Neural cell (in vitro differentiated cells): ENCODE measurements at regions not wholly inside any gene's neighbourhood (a gene's known extent, or its start where the extent isn't known, plus 50 kb on each side); places are given as distances from the start of the nearest gene placed in this dataset.

Experiments
- H2AFZ ChIP-seq: fragments of 200-600, 300-800 bp; sonication (generic), shearing (Covaris generic); 2 replicates; pipeline ENCODE4 v1.6.0; 2014; ENCODE audit warnings: low read depth, mild to moderate bottlenecking, antibody characterized with exemption, low read length, moderate library complexity
- H3F3A ChIP-seq: fragments of 200-600 bp; shearing (Covaris generic); 2 replicates; pipeline ENCODE4 v1.6.1; 2016; ENCODE audit warnings: mild to moderate bottlenecking, moderate library complexity, mixed read lengths, antibody characterized with exemption, low read length; ENCODE audit not compliant: insufficient read depth, poor library complexity, severe bottlenecking
- H3K27ac ChIP-seq: fragments of 200-600, 300-800 bp; sonication (generic), shearing (Covaris generic); 2 replicates; pipeline ENCODE4 v1.5.1; 2014; ENCODE audit warnings: mild to moderate bottlenecking, low read length, moderate library complexity
- H3K27me3 ChIP-seq: fragments of 300-800, 200-600 bp; sonication (generic), shearing (Covaris generic); 2 replicates; pipeline ENCODE4 v1.6.0; 2014; ENCODE audit warnings: mild to moderate bottlenecking, low read depth, low read length, moderate library complexity; ENCODE audit not compliant: insufficient read depth
- H3K36me3 ChIP-seq: fragments of 300-800, 200-600 bp; sonication (generic), shearing (Covaris generic); 2 replicates; pipeline ENCODE4 v1.5.1; 2014; ENCODE audit warnings: mild to moderate bottlenecking, antibody characterized with exemption, low read length, moderate library complexity; ENCODE audit not compliant: insufficient read depth
- H3K4me2 ChIP-seq: fragments of 300-800, 200-600 bp; sonication (generic), shearing (Covaris generic); 2 replicates; pipeline ENCODE4 v1.6.0; 2014; ENCODE audit warnings: mild to moderate bottlenecking, low read length
- H3K4me3 ChIP-seq: fragments of 300-800, 200-600 bp; sonication (generic), shearing (Covaris generic); 2 replicates; pipeline ENCODE4 v1.5.1; 2014; ENCODE audit warnings: mild to moderate bottlenecking, low read length, moderate library complexity
- H3K79me2 ChIP-seq: fragments of 200-600 bp; shearing (Covaris generic); replicated peaks from 2 replicates; pipeline ENCODE4 v1.6.0; 2014; ENCODE audit warnings: mild to moderate bottlenecking, low read length, moderate library complexity; ENCODE audit not compliant: insufficient read depth
- H3K9ac ChIP-seq: fragments of 300-800, 200-600 bp; sonication (generic), shearing (Covaris generic); 2 replicates; pipeline ENCODE4 v1.6.1; 2016; ENCODE audit warnings: mild to moderate bottlenecking, low read length, mixed read lengths
- H3K9me2 ChIP-seq: fragments of 200-600 bp; shearing (Covaris generic); 2 replicates; pipeline ENCODE4 v1.6.1; 2016; ENCODE audit warnings: mild to moderate bottlenecking, low read length, mixed read lengths; ENCODE audit not compliant: insufficient read depth
- H3K9me3 ChIP-seq: fragments of 200-600, 300-800 bp; sonication (generic), shearing (Covaris generic); 2 replicates; pipeline ENCODE4 v1.6.1; 2016; ENCODE audit warnings: mild to moderate bottlenecking, mixed run types, low read length, moderate library complexity, mixed read lengths
- H4K20me1 ChIP-seq: fragments of 200-600 bp; shearing (Covaris generic); 2 replicates; pipeline ENCODE4 v1.6.1; 2016; ENCODE audit warnings: mild to moderate bottlenecking, mixed run types; ENCODE audit not compliant: insufficient read depth
- CTCF ChIP-seq: fragments of 450-650 bp; IDR thresholded peaks from 2 replicates; pipeline ENCODE4 v1.5.1; 2014; ENCODE audit warnings: antibody characterized with exemption, mild to moderate bottlenecking, moderate library complexity; ENCODE audit not compliant: poor library complexity, severe bottlenecking
- EP300 ChIP-seq: fragments of 450-650 bp; conservative IDR thresholded peaks from 2 replicates; pipeline ENCODE4 v1.6.1; 2014; ENCODE audit warnings: antibody characterized with exemption, mild to moderate bottlenecking, moderate library complexity; ENCODE audit not compliant: poor library complexity, severe bottlenecking
- EZH2 ChIP-seq: fragments of 200-600, 300-800 bp; shearing (Covaris generic), sonication (generic); IDR thresholded peaks from 2 replicates; pipeline ENCODE4 v1.6.1; 2014; ENCODE audit warnings: antibody characterized with exemption, low read length, borderline replicate concordance, mild to moderate bottlenecking; ENCODE audit not compliant: insufficient read depth, poor library complexity, severe bottlenecking
- MXI1 ChIP-seq: fragments of 450-650 bp; conservative IDR thresholded peaks from 2 replicates; pipeline ENCODE4 v1.6.1; 2014; ENCODE audit warnings: antibody characterized with exemption, mild to moderate bottlenecking; ENCODE audit not compliant: poor library complexity, severe bottlenecking
- POLR2AphosphoS5 ChIP-seq: IDR thresholded peaks from 2 replicates; pipeline ENCODE4 v1.6.1; 2012
- RAD21 ChIP-seq: fragments of 450-650 bp; conservative IDR thresholded peaks from 2 replicates; pipeline ENCODE4 v1.6.1; 2014; ENCODE audit warnings: antibody characterized with exemption, mild to moderate bottlenecking, moderate library complexity
- REST ChIP-seq: IDR thresholded peaks from 2 replicates; pipeline ENCODE4 v1.6.1; 2012; ENCODE audit warnings: borderline replicate concordance
- SMC3 ChIP-seq: fragments of 450-650 bp; conservative IDR thresholded peaks from 2 replicates; pipeline ENCODE4 v1.6.1; 2014; ENCODE audit warnings: antibody characterized with exemption, mild to moderate bottlenecking, moderate library complexity; ENCODE audit not compliant: poor library complexity
- TAF1 ChIP-seq: IDR thresholded peaks from 2 replicates; pipeline ENCODE4 v1.6.1; 2012; ENCODE audit warnings: low read depth

GRCh38 chr20:60624066-60624465 lies 628.0 kb upstream of the CDH4 start:
- Histone ChIP-seq H3K4me2 (no peak overlapping the region), H4K20me1 (no peaks in the 10 kb centered on the region), H3K27me3 (no peaks in the 10 kb centered on the region), H3K9me3 (no peaks in the 10 kb centered on the region), H3F3A (no peaks in the 10 kb centered on the region), H3K9me2 (no peaks in the 10 kb centered on the region), H3K4me3 (no peak overlapping the region), H3K27ac (no peak overlapping the region), H3K36me3 (no peaks in the 10 kb centered on the region), H2AFZ (no peak overlapping the region), H3K79me2 (no peaks in the 10 kb centered on the region), H3K9ac (no peak overlapping the region)
- TF ChIP-seq EP300 = no peak
- no peak for TF ChIP-seq SMC3

- no peaks in the 10 kb centered on the region for H3K9me2 ChIP-seq
- H4K20me1 ChIP-seq = no peaks in the 10 kb centered on the region
- no peaks in the 10 kb centered on the region for H3K36me3 ChIP-seq
- no peak overlapping the region for H2AFZ ChIP-seq
- no peak for TF ChIP-seq EP300
- no peak for TF ChIP-seq MXI1
- TF ChIP-seq EZH2 = no peak
- no peak for TF ChIP-seq RAD21
- TF ChIP-seq SMC3 = no peak
- TF ChIP-seq REST = no peak
- H3K27me3 ChIP-seq = no peaks in the 10 kb centered on the region
- H3K79me2 ChIP-seq = no peaks in the 10 kb centered on the region
- no peaks in the 10 kb centered on the region for H3F3A ChIP-seq
- H3K9ac ChIP-seq = no peak overlapping the region
- H3K4me3 ChIP-seq = no peak overlapping the region
- no peak overlapping the region for H3K27ac ChIP-seq
- H3K9me3 ChIP-seq = no peaks in the 10 kb centered on the region
- no peak overlapping the region for H3K4me2 ChIP-seq
Measured at GRCh38 chr20:60627751-60628565, 624.1 kb upstream of the CDH4 start.

GRCh38 chr20:60628749-60629148 lies 623.3 kb upstream of the CDH4 start:
- no peaks in the 10 kb centered on the region for H3K27me3 ChIP-seq
- H3K36me3 ChIP-seq = no peaks in the 10 kb centered on the region
- H3K9ac ChIP-seq = no peak overlapping the region
- H2AFZ ChIP-seq = no peak overlapping the region
- H3K9me2 ChIP-seq = no peaks in the 10 kb centered on the region
- no peak overlapping the region for H3K4me3 ChIP-seq
- no peaks in the 10 kb centered on the region for H4K20me1 ChIP-seq
- no peak for TF ChIP-seq EZH2
- TF ChIP-seq MXI1 = no peak
- TF ChIP-seq CTCF = no peak
- no peak for TF ChIP-seq REST
- TF ChIP-seq RAD21 = no peak
- TF ChIP-seq POLR2AphosphoS5 = no peak
- no peak for TF ChIP-seq EP300
- no peak for TF ChIP-seq TAF1
- TF ChIP-seq SMC3 = no peak
- no peak overlapping the region for H3K4me2 ChIP-seq
- no peaks in the 10 kb centered on the region for H3K79me2 ChIP-seq
- no peaks in the 10 kb centered on the region for H3F3A ChIP-seq
- no peaks in the 10 kb centered on the region for H3K9me3 ChIP-seq
- H3K27ac ChIP-seq = no peak overlapping the region
